BE2C (cell line): ENCODE measurements at regions not wholly inside any gene's neighbourhood (a gene's known extent, or its start where the extent isn't known, plus 50 kb on each side); places are given as distances from the start of the nearest gene placed in this dataset.
"Not testable (repeated sequence)": the region's sequence is repeated elsewhere in the genome, so short reads cannot be mapped to it uniquely, and the experiment has no call there.

ENCODE experiments used
- DNase-seq: peaks from one replicate; pipeline ENCODE4 v3.0.0-alpha.2; 2020
- H3K27me3 ChIP-seq: fragments of 250-450 bp; sonication (Bioruptor Pico); 2 replicates; pipeline ENCODE4 v1.5.1; 2020; ENCODE audit warnings: mild to moderate bottlenecking
- H3K36me3 ChIP-seq: fragments of 250-450 bp; sonication (Bioruptor Pico); 2 replicates; pipeline ENCODE4 v1.5.1; 2020; ENCODE audit warnings: mild to moderate bottlenecking
- H3K4me1 ChIP-seq: fragments of 250-450 bp; sonication (Bioruptor Pico); 2 replicates; pipeline ENCODE4 v1.5.1; 2020
- H3K4me3 ChIP-seq: 2 replicates; pipeline ENCODE4 v1.5.1; 2011; ENCODE audit warnings: low read depth, low read length
- H3K9me3 ChIP-seq: fragments of 250-450 bp; sonication (Bioruptor Pico); 2 replicates; pipeline ENCODE4 v1.5.1; 2020
- CTCF ChIP-seq: IDR thresholded peaks from 2 replicates; pipeline ENCODE4 v1.5.1; 2012; ENCODE audit warnings: mild to moderate bottlenecking, low read depth, low read length

DNA sequence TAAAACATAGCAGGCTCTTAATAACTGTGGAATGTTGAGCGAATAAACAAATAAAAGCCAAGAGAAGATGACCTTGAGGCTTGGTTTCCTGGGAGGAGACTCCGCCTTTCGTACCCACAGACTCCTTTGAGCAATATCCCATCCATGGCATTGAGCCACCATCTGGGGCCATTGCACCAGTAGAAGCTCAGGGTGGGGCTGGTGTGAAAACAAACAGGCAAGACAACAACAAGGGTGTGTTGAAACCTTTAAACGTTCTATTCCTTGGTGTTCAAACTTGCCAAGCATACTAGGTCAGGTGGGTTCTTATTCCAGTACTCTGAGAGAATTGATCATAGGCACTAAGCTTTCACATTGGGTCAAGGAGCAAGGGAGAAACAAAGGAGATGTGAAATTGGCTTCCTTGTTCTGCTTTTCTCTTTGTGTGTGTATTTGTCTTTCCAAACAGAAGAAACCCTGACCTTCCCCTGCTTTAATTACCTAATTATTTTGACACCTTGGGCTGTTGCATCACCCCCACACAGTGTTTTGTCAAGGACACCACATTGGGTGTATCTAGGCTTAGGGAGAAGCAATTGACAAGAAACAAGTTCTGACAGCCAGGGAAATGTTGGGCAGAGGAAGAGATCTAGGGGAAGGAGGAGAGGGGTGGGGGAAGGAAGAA is 105.1 kb upstream of the BCL6 start:
- Histone ChIP-seq H3K36me3 (no peaks in the 10 kb centered on the region), H3K27me3 (no peaks in the 10 kb centered on the region; the same call in 1 of the 2 replicates), H3K9me3 (no peaks in the 10 kb centered on the region), H3K4me1 (no peaks in the 10 kb centered on the region), H3K4me3 (no peak overlapping the region)
- no peak for TF ChIP-seq CTCF
- no peak for DNase-seq

GRCh38 chr3:187852842-187853730 is 107.8 kb upstream of the BCL6 start:
- H3K4me3 ChIP-seq: no peak overlapping the region
- TF ChIP-seq CTCF: no peak
- H3K9me3 ChIP-seq: no peaks in the 10 kb centered on the region
- no peaks in the 10 kb centered on the region for H3K36me3 ChIP-seq
- H3K27me3 ChIP-seq: no peaks in the 10 kb centered on the region
- no peak for DNase-seq
- H3K4me1 ChIP-seq: no peaks in the 10 kb centered on the region

DNA sequence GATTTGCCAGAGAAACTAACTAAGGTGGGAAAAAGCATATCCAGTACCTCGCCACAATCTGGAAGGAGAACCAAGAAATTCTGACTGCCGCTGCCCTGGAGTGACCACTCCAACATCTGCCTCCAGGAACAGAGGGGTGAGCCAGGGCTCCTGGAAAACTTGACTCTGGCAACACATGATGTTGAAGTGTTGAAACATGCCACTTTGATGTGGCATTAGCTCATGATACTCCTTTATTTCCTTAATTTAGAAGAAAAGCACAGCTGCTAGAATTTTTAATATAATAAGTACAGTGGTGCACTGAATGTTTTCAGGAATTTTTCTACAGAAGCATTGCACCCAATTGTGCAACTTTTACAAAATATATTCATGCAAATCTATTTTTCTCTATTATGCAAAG is 109.9 kb upstream of the BCL6 start:
- Histone ChIP-seq H3K4me1 (no peaks in the 10 kb centered on the region), H3K4me3 (no peak overlapping the region), H3K36me3 (no peaks in the 10 kb centered on the region), H3K9me3 (no peaks in the 10 kb centered on the region), H3K27me3 (no peaks in the 10 kb centered on the region)
- DNase-seq: no peak
- no peak for TF ChIP-seq CTCF

GRCh38 chr3:187856555-187856954 is 111.3 kb upstream of the BCL6 start:
- no peak for DNase-seq
- Histone ChIP-seq H3K36me3 (no peaks in the 10 kb centered on the region), H3K4me3 (no peak overlapping the region), H3K4me1 (no peaks in the 10 kb centered on the region), H3K9me3 (no peaks in the 10 kb centered on the region), H3K27me3 (no peaks in the 10 kb centered on the region)
- TF ChIP-seq CTCF: no peak

DNA sequence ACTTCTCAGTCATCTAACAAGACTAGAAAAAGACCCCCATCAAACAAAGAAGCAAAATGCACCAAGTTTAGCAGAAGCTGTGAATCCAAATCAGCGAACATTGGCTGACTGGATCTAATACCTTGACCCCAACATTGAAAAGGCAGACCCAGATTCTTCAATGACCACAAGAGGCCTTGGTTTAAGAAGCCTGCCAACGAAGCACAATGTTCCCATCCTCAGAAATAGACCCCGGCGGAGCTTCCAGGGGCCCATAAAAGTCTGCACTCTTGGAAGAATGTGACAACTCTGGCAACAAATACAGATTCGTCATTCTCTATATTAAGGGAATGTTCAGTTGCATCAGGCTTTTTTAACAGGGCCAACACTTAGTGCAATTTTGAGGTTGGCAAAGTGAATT is 112.8 kb upstream of the BCL6 start:
- H3K27me3 ChIP-seq: no peaks in the 10 kb centered on the region
- no peaks in the 10 kb centered on the region for H3K4me1 ChIP-seq
- no peaks in the 10 kb centered on the region for H3K9me3 ChIP-seq
- no peak overlapping the region for H3K4me3 ChIP-seq
- DNase-seq: no peak
- no peaks in the 10 kb centered on the region for H3K36me3 ChIP-seq
- no peak for TF ChIP-seq CTCF

DNA sequence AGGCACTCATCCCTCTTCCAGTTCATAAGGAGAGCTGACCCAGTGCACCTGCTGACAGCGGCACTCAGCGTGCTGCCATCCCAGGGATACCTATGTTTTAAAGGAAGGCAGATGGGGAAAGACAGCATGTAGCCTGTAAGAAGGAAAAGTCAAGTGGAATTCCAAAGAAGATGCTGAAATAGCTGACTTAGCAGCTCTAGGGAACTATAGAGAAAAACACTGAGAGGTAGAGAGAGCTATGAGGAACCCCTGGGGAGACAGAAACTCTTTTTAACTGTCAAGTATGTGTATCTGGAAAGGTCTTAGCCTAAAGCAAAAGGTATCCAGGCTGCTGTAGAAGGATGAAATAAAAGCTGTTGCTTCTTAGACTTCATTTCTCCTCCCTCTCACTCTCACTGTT is 113.4 kb upstream of the BCL6 start:
- no peaks in the 10 kb centered on the region for H3K9me3 ChIP-seq
- H3K4me1 ChIP-seq: no peaks in the 10 kb centered on the region
- DNase-seq: no peak
- no peak for TF ChIP-seq CTCF
- H3K36me3 ChIP-seq: no peaks in the 10 kb centered on the region
- H3K4me3 ChIP-seq: no peak overlapping the region
- no peaks in the 10 kb centered on the region for H3K27me3 ChIP-seq

- H3K4me1 ChIP-seq, H3K9me3 ChIP-seq, H3K27me3 ChIP-seq, H3K4me3 ChIP-seq, H3K36me3 ChIP-seq, DNase-seq: not testable (repeated sequence)
These were observed 117.5 kb upstream of the BCL6 start for GRCh38 chr3:187862701-187863277.
